SHP77 treated with DMSO at 0.1 percent for 48 hours (cell line): ENCODE measurements at regions not wholly inside any gene's neighbourhood (a gene's known extent, or its start where the extent isn't known, plus 50 kb on each side); places are given as distances from the start of the nearest gene placed in this dataset.
"Not testable (repeated sequence)": the region's sequence is repeated elsewhere in the genome, so short reads cannot be mapped to it uniquely, and the experiment has no call there.

Source experiments
- DNase-seq: peaks from one replicate; lab custom pipeline; 2025; lab: John Stamatoyannopoulos, UW

DNA sequence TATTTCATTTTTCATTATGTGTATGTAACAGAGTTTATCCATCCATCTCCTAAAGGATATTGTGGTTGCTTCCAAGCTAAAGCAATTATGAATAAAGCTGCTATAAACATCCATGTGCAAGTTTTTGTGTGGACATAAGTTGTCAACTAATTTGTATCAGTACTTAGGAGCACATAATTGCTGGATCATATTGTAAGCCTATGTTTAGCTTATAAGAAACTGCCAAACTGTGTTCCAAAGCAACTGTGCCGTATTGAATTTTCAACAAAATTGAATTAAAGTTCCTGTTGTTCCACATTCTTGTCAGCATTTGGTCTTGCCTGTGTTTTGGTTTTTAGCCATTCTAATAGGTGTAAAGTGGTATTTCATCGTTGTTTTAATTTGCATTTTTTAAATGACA, 416.9 kb downstream of the SLC6A15 start:
- DNase-seq = no peak

DNA sequence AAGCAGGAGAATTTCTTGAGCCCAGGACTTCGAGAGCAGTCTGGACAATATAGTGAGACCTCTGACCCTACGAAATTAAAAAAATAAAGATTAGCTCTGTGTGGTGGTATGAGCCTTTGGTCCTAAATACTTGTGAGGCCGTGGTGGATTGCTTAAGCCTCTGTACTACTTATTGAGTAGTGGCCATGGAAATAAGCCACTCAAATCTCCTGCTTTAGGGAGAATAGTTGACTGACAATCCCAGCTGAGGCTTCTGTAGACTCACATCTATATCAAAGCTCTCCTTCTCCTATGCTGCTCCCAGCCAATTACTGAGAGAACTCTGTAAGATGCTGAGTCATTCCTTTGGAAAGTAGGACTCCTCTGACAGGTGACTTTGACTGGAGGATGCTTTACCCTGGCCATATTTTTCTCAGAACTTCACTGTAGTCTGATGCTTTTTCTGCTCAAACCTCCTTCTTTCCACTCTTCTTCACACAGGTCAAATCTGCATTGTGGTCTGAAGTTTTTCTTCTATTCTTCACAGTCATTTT, 420.2 kb downstream of the SLC6A15 start:
- DNase-seq = no peak

DNA sequence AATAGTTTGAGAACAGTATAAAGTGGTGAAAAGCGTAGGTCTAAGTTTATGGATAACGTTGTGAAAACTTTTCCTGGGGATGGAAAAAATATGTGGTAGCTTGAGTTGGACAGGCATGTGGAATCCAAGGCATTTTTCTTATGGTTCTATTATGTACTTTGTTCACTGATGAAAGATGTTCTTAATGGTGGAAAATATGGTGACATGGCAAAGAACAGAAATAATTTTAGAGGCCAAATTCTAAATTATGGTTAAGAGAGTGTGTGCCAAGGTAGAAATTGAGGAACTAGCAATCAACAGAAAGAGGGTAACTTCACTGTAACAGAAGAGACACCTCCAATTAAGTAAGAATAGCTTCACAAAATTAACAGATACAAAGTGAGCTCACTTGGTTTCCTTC, 427.8 kb downstream of the SLC6A15 start:
- no peak for DNase-seq

DNA sequence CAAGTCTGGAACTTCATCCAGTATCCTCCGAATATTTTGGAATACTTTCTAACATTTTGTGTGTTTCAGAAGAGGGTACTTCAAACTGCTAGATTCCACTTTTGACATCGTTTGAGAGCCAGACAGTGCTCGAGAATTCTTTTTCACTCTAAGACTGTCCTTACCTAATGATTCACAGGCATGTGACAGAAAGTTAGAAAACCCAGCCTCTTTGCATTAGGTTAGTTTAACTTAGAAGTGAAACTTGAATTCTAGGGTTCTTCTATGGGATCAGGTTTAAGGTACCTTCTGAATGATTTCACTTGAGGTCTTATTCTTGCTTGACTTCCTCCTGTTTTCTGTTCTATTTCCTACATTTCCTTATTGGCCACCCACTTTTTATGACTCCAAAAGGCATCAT, 431.8 kb downstream of the SLC6A15 start:
- no peak for DNase-seq

DNA sequence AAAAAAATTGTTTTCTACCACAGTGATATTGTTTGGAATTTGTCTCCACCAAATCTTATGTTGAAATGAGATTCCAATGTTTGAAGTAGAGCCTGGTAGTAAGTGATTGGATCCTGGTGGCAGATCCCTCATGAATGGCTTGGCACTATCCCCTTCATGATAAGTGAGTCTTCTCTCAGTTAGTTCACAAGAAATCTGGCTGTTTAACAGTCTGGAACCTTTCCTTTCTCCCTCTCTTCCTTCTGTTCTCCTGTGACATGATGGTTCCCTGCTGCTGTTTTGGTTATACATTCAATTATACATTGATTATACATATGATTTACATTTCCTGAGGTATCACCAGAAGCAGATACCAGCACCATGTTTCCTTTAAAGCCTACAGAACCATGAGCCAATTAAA, 442.2 kb downstream of the SLC6A15 start:
- DNase-seq = no peak

- no peak for DNase-seq
Observed at GRCh38 chr12:84464616-84465015, 448.0 kb downstream of the SLC6A15 start.

DNA sequence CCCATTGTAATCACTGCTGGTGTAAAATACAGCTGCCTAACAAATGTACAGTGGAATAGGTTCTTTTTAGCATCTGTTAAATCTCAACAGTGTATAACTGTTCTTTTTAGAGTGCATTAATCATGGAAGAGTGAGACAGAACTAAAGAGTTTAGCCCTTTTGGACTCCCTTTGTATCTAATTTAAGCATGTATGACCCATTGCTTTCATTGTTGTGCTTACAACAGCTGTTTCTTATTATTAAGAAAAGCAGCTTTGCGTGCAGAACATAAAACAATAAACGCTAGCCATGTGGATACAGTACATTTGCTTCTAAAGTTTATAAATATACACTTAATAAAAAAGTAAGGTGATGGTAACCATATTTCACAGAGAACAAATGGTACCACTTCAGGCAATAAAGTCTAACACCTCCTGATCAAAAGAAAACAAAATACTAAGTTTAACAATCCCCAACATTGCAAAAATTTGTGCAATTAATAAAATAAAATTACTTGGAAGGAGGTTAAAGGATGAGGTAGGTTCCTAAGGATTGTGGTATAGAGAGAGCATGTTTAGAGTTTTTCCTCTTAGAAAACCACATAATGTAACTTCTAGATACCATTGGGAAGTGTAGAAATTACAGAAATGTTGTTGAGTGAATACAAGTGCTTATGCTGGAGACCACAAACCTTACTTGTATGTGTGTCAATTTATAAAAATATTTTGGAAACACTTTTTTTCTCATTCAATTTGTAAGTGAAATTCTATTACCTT, 448.7 kb downstream of the SLC6A15 start:
- no peak for DNase-seq

GRCh38 chr12:84455598-84455997, 457.0 kb downstream of the SLC6A15 start:
- no peak for DNase-seq

DNA sequence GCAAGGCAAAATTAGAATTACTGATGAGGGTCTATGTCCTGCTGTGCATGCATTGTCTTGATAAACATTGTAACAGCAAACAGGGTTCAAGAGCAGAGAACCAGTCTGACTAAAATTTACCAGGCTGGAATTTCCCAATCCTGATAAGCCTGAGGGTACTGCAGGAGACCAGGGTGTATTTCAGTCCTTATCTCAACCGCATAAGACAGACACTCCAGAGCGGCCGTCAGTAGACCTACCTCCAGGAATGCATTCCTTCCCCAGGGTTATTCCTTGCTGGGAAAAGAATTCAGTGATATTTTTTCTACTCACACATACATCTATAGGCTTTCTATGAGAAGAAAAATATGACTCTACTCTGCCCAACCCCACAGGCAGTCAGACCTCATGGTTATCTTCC, 466.1 kb downstream of the SLC6A15 start:
- DNase-seq = not testable (repeated sequence)

DNA sequence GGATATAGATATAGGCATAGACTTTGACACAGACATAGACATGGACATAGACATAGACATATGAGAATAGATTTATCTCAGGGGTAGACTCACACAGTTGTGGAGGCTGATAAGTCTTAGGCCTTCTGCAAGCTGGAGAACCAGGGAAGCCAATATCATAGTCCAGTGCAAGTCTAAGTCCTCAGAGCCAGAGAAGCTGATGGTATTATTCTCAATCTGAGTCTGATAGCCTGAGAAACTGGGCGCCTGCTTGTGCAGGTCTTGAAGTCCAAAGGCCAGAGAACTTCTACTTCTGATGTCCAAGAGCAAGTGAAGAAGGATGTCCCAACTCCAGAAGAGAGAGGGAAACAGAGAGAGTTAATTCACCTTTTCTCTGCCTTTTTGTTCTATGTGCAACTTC, 476.5 kb downstream of the SLC6A15 start:
- DNase-seq = no peak

DNA sequence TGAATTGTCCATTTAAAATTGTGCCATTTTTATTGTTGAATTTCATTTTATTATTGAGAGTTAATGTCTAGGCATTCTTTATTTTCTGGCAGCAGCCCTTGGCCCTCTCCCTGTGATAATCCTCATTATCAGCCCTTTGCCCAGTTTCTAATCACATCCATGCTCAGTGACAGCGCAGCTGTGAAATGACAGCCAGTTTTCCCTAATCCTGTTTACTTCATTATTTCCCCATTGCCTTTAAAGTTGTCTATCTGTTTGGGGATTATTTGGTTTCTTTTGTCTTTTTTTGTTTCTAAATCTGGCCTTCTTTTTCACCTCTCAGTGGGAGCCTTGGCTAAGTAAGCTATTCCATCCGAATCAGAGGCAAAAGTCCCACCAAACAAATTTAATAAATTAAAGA, 476.9 kb downstream of the SLC6A15 start:
- DNase-seq = no peak

- no peak for DNase-seq
Observed at GRCh38 chr12:84422340-84422739, 490.3 kb downstream of the SLC6A15 start.

GRCh38 chr12:84421103-84421502, 491.5 kb downstream of the SLC6A15 start:
- no peak for DNase-seq

DNA sequence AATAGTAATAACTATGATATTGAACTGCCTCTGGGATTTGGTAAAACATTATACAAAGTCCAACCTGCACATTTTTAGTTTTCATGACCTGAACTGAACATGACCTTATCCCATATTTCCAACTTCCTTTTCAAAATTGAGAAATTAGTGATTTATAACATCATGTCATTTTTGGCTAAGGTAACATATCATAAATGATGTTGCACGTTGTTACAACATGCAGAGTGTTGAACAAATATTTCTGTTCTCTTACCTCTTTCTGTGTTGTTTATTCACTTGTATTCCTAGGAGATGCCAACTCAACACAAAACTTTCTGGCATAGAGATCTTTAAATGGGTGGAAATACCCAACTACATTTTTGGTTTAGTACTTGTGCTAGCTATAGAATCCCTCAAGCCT, 496.0 kb downstream of the SLC6A15 start:
- no peak for DNase-seq

DNA sequence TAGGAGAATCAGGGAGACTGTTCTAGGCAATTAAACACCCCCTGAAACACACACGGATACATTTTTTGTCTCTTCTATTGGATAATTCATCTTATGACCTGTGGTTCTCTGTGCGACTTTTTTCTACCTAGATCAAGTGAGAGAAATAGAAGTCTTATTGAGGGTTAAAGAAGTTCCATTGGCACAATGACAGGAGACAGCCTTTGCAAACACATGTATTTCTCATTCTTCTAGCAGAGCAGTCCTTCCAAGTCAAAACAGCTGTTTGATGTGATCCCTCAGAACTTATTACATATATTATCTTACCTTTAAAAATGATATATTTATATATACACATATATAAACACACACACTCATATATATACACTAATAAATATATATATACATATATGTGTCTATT, 496.7 kb downstream of the SLC6A15 start:
- DNase-seq = no peak

DNA sequence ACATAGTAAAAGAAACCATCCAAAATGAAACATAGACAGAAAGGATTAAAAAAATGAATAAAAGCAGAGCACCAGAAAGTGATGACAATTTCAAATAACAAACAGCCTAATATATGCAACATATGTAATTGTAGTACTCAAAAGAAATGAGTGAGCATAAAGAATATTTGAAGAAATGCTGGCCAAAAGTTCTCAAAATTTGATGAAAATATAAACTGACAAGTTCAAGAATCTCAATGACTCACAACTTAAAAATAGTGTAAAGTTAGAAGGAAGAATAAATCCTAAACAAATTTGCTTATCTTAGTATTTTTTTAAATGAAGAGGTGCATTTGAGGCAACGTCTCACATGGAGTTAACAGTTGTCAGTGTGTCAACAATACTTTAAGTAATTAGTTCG, 498.9 kb downstream of the SLC6A15 start:
- DNase-seq = no peak

- DNase-seq = no peak
Observed at GRCh38 chr12:84412226-84412625, 500.4 kb downstream of the SLC6A15 start.

DNA sequence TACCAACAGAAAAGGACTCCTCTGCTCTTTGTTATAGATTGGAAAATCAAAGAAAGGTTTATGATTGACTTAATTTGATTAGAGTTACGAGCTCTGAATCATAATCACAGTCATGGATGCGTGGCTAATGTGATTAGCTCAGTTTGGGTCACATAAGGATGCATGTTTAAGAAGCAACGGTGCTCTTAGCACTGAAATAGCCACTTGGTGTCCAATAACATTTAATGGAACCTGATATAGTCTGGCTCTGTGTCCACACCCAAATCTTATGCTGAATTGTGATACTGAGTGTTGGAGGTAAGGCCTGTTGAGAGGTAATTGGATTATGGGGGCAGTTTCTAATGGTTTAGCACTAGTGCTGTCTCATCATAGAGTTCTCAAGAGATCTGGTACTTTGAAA, 501.6 kb downstream of the SLC6A15 start:
- no peak for DNase-seq

- DNase-seq = no peak
Observed at GRCh38 chr12:84408936-84409335, 503.7 kb downstream of the SLC6A15 start.

DNA sequence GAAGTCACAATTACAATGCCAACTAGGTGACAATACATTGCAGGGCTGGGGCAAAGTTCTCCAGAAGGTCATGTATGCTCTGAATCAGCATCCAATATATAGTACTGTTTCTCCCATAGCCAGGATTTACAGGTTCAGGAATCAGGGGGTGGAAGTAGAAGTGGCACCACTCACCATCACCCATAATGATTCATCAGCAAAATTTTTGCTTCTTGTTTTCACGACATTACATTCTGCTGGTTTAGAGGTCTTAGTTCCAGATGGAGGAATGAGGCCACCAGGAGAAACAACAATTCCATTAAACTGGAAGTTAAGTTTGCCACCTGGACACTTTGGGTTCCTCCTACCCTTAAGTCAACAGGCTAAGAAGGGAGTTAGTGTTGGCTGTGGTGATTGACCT, 505.9 kb downstream of the SLC6A15 start:
- DNase-seq = not testable (repeated sequence)

- no peak for DNase-seq
Observed at GRCh38 chr12:84397846-84398245, 514.8 kb downstream of the SLC6A15 start.

GRCh38 chr12:84397263-84397662, 515.3 kb downstream of the SLC6A15 start:
- no peak for DNase-seq

- not testable (repeated sequence) for DNase-seq
Observed at GRCh38 chr12:84391176-84391575, 521.4 kb downstream of the SLC6A15 start.

GRCh38 chr12:84384384-84384783, 528.2 kb downstream of the SLC6A15 start:
- no peak for DNase-seq
